Ovary (tissue), 3 donors: ENCODE measurements at regions not wholly inside any gene's neighbourhood (a gene's known extent, or its start where the extent isn't known, plus 50 kb on each side); places are given as distances from the start of the nearest gene placed in this dataset.

ENCODE experiments used
- POLR2A ChIP-seq: fragments of 450-650 bp; IDR thresholded peaks from one replicate; pipeline ENCODE4 v1.6.1; 2017; ENCODE audit warnings: antibody characterized with exemption, mild to moderate bottlenecking, moderate library complexity
- TF ChIP-seq, protein P1 (sequence below), 3 donors: fragments of 450-650 bp in 2 of 3; fragments of 200-600 bp in 1 of 3; IDR thresholded peaks; one replicate each; pipeline versions ENCODE4 v1.5.1 to v1.8.0; 2016 to 2022; ENCODE audit warnings: antibody characterized with exemption in 3 of 3, mild to moderate bottlenecking in 1 of 3
- donor health status: DM: no; HTN: no; CAD: no.

DNA sequence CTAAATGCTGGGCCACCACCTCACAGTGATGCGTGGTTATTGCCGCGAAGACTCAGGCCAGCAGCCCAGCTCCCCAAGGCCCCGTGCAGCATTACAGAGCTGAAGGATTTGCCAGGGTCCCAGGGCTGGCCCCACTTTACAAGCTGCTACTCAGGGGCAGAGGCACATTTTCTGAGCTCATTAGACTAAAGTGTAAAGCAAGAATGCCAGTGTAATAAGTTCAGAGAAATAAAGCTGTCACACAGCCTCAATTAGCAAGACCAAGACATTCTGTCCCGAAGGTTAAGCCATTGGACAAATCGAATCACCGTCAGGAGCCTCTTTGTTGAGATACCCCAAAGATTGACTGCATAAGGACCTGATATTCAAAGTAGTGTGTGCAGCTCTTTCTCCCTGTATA, 428.4 kb downstream of the EFNB2 start:
- TF ChIP-seq, protein P1, sequence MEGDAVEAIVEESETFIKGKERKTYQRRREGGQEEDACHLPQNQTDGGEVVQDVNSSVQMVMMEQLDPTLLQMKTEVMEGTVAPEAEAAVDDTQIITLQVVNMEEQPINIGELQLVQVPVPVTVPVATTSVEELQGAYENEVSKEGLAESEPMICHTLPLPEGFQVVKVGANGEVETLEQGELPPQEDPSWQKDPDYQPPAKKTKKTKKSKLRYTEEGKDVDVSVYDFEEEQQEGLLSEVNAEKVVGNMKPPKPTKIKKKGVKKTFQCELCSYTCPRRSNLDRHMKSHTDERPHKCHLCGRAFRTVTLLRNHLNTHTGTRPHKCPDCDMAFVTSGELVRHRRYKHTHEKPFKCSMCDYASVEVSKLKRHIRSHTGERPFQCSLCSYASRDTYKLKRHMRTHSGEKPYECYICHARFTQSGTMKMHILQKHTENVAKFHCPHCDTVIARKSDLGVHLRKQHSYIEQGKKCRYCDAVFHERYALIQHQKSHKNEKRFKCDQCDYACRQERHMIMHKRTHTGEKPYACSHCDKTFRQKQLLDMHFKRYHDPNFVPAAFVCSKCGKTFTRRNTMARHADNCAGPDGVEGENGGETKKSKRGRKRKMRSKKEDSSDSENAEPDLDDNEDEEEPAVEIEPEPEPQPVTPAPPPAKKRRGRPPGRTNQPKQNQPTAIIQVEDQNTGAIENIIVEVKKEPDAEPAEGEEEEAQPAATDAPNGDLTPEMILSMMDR (IDR thresholded peaks at IDR 0.05) = no peak
- no peak for TF ChIP-seq POLR2A
